ENCODE measurements at regions not wholly inside any gene's neighbourhood (a gene's known extent, or its start where the extent isn't known, plus 50 kb on each side); places are given as distances from the start of the nearest gene placed in this dataset.

DNA sequence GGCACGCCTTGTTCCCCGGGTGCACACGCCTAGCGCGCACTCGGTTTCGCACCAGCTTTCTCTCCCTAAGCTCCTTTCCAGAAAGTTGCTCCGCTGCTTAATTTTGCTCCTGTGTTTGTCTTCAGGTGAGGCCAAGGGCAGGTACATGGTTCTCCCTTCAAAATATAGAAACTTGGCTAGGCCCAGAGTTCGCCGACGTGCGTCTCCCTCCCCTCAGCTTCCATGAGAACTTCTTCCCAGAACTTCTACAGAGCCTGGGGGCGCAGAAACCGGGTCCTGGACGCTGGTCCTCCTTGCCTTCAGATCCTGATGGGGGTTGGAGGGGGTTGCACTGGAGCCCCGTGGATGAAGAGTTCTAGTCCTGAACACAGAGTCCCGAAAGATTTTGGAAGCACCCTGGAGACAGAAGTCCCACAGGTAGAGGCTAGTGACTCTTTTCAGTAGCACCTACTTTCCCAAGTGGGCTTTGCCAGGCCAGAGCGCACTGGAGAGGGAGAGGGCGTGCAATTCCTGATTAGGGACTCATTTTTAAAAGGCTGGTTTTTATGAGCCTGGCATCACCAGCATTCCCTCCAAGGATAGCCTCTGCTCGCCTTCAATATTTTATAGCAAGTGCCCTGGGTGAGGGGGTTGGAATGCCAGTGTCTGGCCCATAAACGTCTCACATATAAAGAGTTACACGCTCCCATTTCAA, 128.4 kb downstream of the TMEM174 start:
- TF ChIP-seq EGR1 (IDR thresholded peaks at IDR 0.05) (no peak), TEAD4 (IDR thresholded peaks at IDR 0.05) (no peak), TAF1 (IDR thresholded peaks at IDR 0.05; ENCODE audit: low read depth) (no peak), ZBTB7A (IDR thresholded peaks at IDR 0.05; ENCODE audit: low read depth) (no peak), EP300 (IDR thresholded peaks at IDR 0.05; ENCODE audit: borderline replicate concordance) (no peak), RAD21 (IDR thresholded peaks at IDR 0.05; ENCODE audit: low read depth) (no peak), TCF12 (IDR thresholded peaks at IDR 0.05; ENCODE audit: low read depth) (no peak), CEBPB (IDR thresholded peaks at IDR 0.05) (no peak), YY1 (IDR thresholded peaks at IDR 0.05; ENCODE audit: low read depth) (no peak), FOXM1 (IDR thresholded peaks at IDR 0.05; ENCODE audit: borderline replicate concordance, low read depth) (no peak), CREB1 (IDR thresholded peaks at IDR 0.05; ENCODE audit: low read depth) (no peak)
- TF ChIP-seq, protein P1, sequence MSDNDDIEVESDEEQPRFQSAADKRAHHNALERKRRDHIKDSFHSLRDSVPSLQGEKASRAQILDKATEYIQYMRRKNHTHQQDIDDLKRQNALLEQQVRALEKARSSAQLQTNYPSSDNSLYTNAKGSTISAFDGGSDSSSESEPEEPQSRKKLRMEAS (IDR thresholded peaks at IDR 0.05) = no peak
- TF ChIP-seq, protein P2, sequence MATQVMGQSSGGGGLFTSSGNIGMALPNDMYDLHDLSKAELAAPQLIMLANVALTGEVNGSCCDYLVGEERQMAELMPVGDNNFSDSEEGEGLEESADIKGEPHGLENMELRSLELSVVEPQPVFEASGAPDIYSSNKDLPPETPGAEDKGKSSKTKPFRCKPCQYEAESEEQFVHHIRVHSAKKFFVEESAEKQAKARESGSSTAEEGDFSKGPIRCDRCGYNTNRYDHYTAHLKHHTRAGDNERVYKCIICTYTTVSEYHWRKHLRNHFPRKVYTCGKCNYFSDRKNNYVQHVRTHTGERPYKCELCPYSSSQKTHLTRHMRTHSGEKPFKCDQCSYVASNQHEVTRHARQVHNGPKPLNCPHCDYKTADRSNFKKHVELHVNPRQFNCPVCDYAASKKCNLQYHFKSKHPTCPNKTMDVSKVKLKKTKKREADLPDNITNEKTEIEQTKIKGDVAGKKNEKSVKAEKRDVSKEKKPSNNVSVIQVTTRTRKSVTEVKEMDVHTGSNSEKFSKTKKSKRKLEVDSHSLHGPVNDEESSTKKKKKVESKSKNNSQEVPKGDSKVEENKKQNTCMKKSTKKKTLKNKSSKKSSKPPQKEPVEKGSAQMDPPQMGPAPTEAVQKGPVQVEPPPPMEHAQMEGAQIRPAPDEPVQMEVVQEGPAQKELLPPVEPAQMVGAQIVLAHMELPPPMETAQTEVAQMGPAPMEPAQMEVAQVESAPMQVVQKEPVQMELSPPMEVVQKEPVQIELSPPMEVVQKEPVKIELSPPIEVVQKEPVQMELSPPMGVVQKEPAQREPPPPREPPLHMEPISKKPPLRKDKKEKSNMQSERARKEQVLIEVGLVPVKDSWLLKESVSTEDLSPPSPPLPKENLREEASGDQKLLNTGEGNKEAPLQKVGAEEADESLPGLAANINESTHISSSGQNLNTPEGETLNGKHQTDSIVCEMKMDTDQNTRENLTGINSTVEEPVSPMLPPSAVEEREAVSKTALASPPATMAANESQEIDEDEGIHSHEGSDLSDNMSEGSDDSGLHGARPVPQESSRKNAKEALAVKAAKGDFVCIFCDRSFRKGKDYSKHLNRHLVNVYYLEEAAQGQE (IDR thresholded peaks at IDR 0.05; ENCODE audit: low read depth) = no peak
- TF ChIP-seq, protein P3, sequence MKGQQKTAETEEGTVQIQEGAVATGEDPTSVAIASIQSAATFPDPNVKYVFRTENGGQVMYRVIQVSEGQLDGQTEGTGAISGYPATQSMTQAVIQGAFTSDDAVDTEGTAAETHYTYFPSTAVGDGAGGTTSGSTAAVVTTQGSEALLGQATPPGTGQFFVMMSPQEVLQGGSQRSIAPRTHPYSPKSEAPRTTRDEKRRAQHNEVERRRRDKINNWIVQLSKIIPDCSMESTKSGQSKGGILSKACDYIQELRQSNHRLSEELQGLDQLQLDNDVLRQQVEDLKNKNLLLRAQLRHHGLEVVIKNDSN (IDR thresholded peaks at IDR 0.05) = no peak

Measured in Ishikawa (cell line).